ENCODE measurements at regions not wholly inside any gene's neighbourhood (a gene's known extent, or its start where the extent isn't known, plus 50 kb on each side); places are given as distances from the start of the nearest gene placed in this dataset.

GRCh38 chr20:62591122-62591468 is 51.2 kb upstream of the SLCO4A1 start:
- TF ChIP-seq, protein P1, sequence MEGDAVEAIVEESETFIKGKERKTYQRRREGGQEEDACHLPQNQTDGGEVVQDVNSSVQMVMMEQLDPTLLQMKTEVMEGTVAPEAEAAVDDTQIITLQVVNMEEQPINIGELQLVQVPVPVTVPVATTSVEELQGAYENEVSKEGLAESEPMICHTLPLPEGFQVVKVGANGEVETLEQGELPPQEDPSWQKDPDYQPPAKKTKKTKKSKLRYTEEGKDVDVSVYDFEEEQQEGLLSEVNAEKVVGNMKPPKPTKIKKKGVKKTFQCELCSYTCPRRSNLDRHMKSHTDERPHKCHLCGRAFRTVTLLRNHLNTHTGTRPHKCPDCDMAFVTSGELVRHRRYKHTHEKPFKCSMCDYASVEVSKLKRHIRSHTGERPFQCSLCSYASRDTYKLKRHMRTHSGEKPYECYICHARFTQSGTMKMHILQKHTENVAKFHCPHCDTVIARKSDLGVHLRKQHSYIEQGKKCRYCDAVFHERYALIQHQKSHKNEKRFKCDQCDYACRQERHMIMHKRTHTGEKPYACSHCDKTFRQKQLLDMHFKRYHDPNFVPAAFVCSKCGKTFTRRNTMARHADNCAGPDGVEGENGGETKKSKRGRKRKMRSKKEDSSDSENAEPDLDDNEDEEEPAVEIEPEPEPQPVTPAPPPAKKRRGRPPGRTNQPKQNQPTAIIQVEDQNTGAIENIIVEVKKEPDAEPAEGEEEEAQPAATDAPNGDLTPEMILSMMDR (IDR thresholded peaks at IDR 0.05; ENCODE audit: low read length): no peak
- no peak for TF ChIP-seq EZH2 (IDR thresholded peaks at IDR 0.05; ENCODE audit: borderline replicate concordance, low read length)
